HepG2 (cell line): ENCODE measurements at regions not wholly inside any gene's neighbourhood (a gene's known extent, or its start where the extent isn't known, plus 50 kb on each side); places are given as distances from the start of the nearest gene placed in this dataset.

Source experiments
- ATAC-seq: fragments of 200-7000 bp; cut with Tn5 transposase; 3 replicates; pipeline ENCODE4 v1.9.1; 2020; ENCODE audit warnings: mild to moderate bottlenecking, moderate library complexity
- BruUV-seq: library from RNA; stranded (reverse); fragments of 400-500 nt; replicated peaks from 2 replicates; lab custom pipeline; 2021; lab: Mats Ljungman, UMichigan
- CTCF ChIA-PET: fragments of 300-600 bp; formaldehyde crosslinking; extraction: SDS; loops from one replicate; lab custom pipeline; 2021; ENCODE audit warnings: low total read pairs, inconsistent platforms, low intra/inter-chr PET ratio; lab: Yijun Ruan, JAX
- POLR2A ChIA-PET: fragments of 350-600 bp; sonication (Branson Sonifier 250); formaldehyde crosslinking; loops from one replicate; lab custom pipeline; 2020; ENCODE audit warnings: antibody characterized with exemption, inconsistent platforms; lab: Yijun Ruan, JAX
- DNase-seq: peaks from one replicate; pipeline ENCODE4 v3.0.0-alpha.2; 2015; ENCODE audit warnings: low spot score
- FAIRE-seq: peaks from 3 replicates; lab custom pipeline; 2011; peaks lifted over from hg19 to GRCh38; lab: Jason Lieb, UNC
- H2AFZ ChIP-seq: one replicate; pipeline ENCODE4 v1.6.1; 2011; ENCODE audit warnings: low read length, inconsistent platforms
- H3K27ac ChIP-seq: fragments of 300-600 bp; 3 replicates; pipeline ENCODE4 v1.8.0; 2011; ENCODE audit warnings: mixed run types, mild to moderate bottlenecking, mixed read lengths, low read length, inconsistent platforms; ENCODE audit not compliant: insufficient read depth; ENCODE audit errors: extremely low read length
- H3K27me3 ChIP-seq, 2 experiments: fragments of 200-600 bp in 1 of 2; 2 replicates in 1 of 2; 3 replicates in 1 of 2; pipeline versions ENCODE4 v1.6.0 to v1.8.0; 2011; ENCODE audit warnings: low read length in 2 of 2, mild to moderate bottlenecking in 2 of 2, moderate library complexity in 2 of 2, inconsistent platforms in 1 of 2; ENCODE audit not compliant: insufficient read depth in 2 of 2, control insufficient read depth in 1 of 2
- H3K36me3 ChIP-seq, 2 experiments: fragments of 200-600 bp in 1 of 2; replicated peaks in 1 of 2; 2 replicates in 1 of 2; 3 replicates in 1 of 2; pipeline versions ENCODE4 v1.5.1 to v1.8.0; 2011; ENCODE audit warnings: low read length in 2 of 2, inconsistent platforms in 1 of 2; ENCODE audit not compliant: insufficient read depth in 2 of 2, control insufficient read depth in 1 of 2
- H3K4me1 ChIP-seq: 2 replicates; pipeline ENCODE4 v1.5.1; 2012; ENCODE audit warnings: low read length, inconsistent platforms; ENCODE audit not compliant: insufficient read depth
- H3K4me2 ChIP-seq: 2 replicates; pipeline ENCODE4 v1.6.0; 2011; ENCODE audit warnings: low read depth, low read length, inconsistent platforms
- H3K4me3 ChIP-seq, 3 experiments: fragments of 200-600 bp in 1 of 3; sonication (generic), shearing (Covaris generic) in 1 of 3; replicated peaks in 1 of 3; 2 replicates each; pipeline ENCODE4 v1.5.1; 2011 to 2016; ENCODE audit warnings: low read length in 3 of 3, inconsistent platforms in 2 of 3, low read depth in 2 of 3, mild to moderate bottlenecking in 2 of 3, control low read depth in 1 of 3, mixed read lengths in 1 of 3; ENCODE audit not compliant: insufficient read depth in 1 of 3
- H3K79me2 ChIP-seq: one replicate; pipeline ENCODE4 v1.6.1; 2011; ENCODE audit warnings: low read length, inconsistent platforms; ENCODE audit not compliant: insufficient read depth
- H3K9ac ChIP-seq: 2 replicates; pipeline ENCODE4 v1.6.0; 2011; ENCODE audit warnings: mild to moderate bottlenecking, low read depth, low read length, inconsistent platforms; ENCODE audit not compliant: insufficient read depth
- H3K9me3 ChIP-seq: 2 replicates; pipeline ENCODE4 v1.5.1; 2012; ENCODE audit warnings: mild to moderate bottlenecking, low read length
- H4K20me1 ChIP-seq: 2 replicates; pipeline ENCODE4 v1.6.0; 2011; ENCODE audit warnings: inconsistent platforms, mild to moderate bottlenecking, low read length, moderate library complexity; ENCODE audit not compliant: insufficient read depth
- CEBPB ChIP-seq: IDR thresholded peaks from 2 replicates; pipeline ENCODE4 v1.6.1; 2011; ENCODE audit warnings: low read depth, low read length, improper control_type of control experiment, borderline replicate concordance
- GLI4 ChIP-seq: sonication (generic); formaldehyde crosslinking; IDR thresholded peaks from 2 replicates; pipeline ENCODE4 v1.5.1; 2020; ENCODE audit warnings: missing genetic modification reagents, mild to moderate bottlenecking, moderate library complexity, borderline replicate concordance
- HNRNPH1 ChIP-seq: fragments of 200-400 bp; formaldehyde crosslinking; optimal IDR thresholded peaks from 2 replicates; pipeline ENCODE3; 2017; ENCODE audit warnings: mild to moderate bottlenecking, low read depth, low read length
- MBD4 ChIP-seq: IDR thresholded peaks from 2 replicates; pipeline ENCODE4 v1.6.1; 2012; ENCODE audit warnings: low read length, inconsistent platforms, borderline replicate concordance
- NFATC3 ChIP-seq: sonication (generic); formaldehyde crosslinking; IDR thresholded peaks from 2 replicates; pipeline ENCODE4 v1.5.1; 2020; ENCODE audit warnings: mild to moderate bottlenecking, missing genetic modification reagents
- NONO ChIP-seq, 2 experiments: fragments of 450-650 bp in 1 of 2; sonication (generic) in 1 of 2; formaldehyde crosslinking in 1 of 2; IDR thresholded peaks in 1 of 2; conservative IDR thresholded peaks in 1 of 2; 2 replicates each; pipeline versions ENCODE4 v1.6.1 to v1.8.0; 2017 to 2022; ENCODE audit warnings: mild to moderate bottlenecking in 1 of 2, missing genetic modification reagents in 1 of 2, moderate library complexity in 1 of 2
- SMARCC2 ChIP-seq: fragments of 450-650 bp; IDR thresholded peaks from 2 replicates; pipeline ENCODE4 v1.6.1; 2017; ENCODE audit warnings: antibody characterized with exemption, mild to moderate bottlenecking
- ZNF282 ChIP-seq: fragments of 450-650 bp; IDR thresholded peaks from 2 replicates; pipeline ENCODE4 v1.6.1; 2018; ENCODE audit not compliant: partially characterized antibody
- ZNF446 ChIP-seq: sonication (generic); formaldehyde crosslinking; IDR thresholded peaks from 2 replicates; pipeline ENCODE4 v1.5.0; 2020; ENCODE audit warnings: mild to moderate bottlenecking, missing genetic modification reagents
- WGBS: methylation state at CpG from one replicate; pipeline ENCODE4 v1.1.6; 2017; ENCODE audit warnings: low lambda C conversion rate; 5-methylcytosine and 5-hydroxymethylcytosine counted together
- in situ Hi-C: cut with HindIII; loops from 2 replicates; pipeline ENCODE4 v1.10.0; 2017; ENCODE audit warnings: low pct_unique_long_range_greater_than_20kb; ENCODE audit not compliant: extremely low pct_ligation_motif_present
- intact Hi-C: fragments of 100-400 bp; cut with micrococcal nuclease; formaldehyde crosslinking; loops from one replicate; pipeline ENCODE4 v1.10.0; 2022; ENCODE audit not compliant: unreplicated experiment
- TF ChIP-seq, protein P1 (sequence below): sonication (generic); formaldehyde crosslinking; IDR thresholded peaks from 2 replicates; pipeline ENCODE4 v1.5.1; 2020; ENCODE audit warnings: mild to moderate bottlenecking, missing genetic modification reagents, moderate library complexity

GRCh38 chrX:97704474-97704873, 820.8 kb downstream of the RPA4 start:
- no peak for ATAC-seq
- Histone ChIP-seq H3K9me3 (no peaks in the 10 kb centered on the region), H3K9ac (no peak overlapping the region), H3K36me3 (no peaks in the 10 kb centered on the region), H4K20me1 (no peaks in the 10 kb centered on the region), H3K4me2 (no peak overlapping the region), H3K27ac (no peak overlapping the region), H3K4me3 (no peak overlapping the region), H3K4me1 (no peaks in the 10 kb centered on the region), H2AFZ (no peak overlapping the region), H3K79me2 (no peaks in the 10 kb centered on the region), H3K27me3 (no peaks in the 10 kb centered on the region)
- no TSS peak for BruUV-seq
- TF ChIP-seq CEBPB (no peak), ZNF446 (CRISPR knock-in tag) (no peak), ZNF282 (no peak), GLI4 (CRISPR knock-in tag) (no peak), HNRNPH1 (no peak), SMARCC2 (no peak), MBD4 (no peak), NFATC3 (no peak), NONO (IDR thresholded peaks at IDR 0.05) (no peak), NONO (CRISPR knock-in tag; conservative IDR thresholded peaks at IDR 0.05) (no peak)
- TF ChIP-seq, protein P1, sequence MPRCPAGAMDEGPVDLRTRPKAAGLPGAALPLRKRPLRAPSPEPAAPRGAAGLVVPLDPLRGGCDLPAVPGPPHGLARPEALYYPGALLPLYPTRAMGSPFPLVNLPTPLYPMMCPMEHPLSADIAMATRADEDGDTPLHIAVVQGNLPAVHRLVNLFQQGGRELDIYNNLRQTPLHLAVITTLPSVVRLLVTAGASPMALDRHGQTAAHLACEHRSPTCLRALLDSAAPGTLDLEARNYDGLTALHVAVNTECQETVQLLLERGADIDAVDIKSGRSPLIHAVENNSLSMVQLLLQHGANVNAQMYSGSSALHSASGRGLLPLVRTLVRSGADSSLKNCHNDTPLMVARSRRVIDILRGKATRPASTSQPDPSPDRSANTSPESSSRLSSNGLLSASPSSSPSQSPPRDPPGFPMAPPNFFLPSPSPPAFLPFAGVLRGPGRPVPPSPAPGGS (CRISPR knock-in tag) = no peak
- ChIA-PET CTCF (no interaction called here), POLR2A (no interaction called here)
- in situ Hi-C loops (no loop called here), intact Hi-C loops (no loop called here)
- no peak for DNase-seq
- 17% methylated on average over 6 of the region's 6 CpGs for WGBS
- FAIRE-seq = no peak
